ENCODE measurements at regions not wholly inside any gene's neighbourhood (a gene's known extent, or its start where the extent isn't known, plus 50 kb on each side); places are given as distances from the start of the nearest gene placed in this dataset.

- DNase-seq (ENCODE audit: low read depth, low spot score): no peak
Measured at GRCh38 chr6:91822581-91822980, 1235.7 kb upstream of the MAP3K7 start.

- DNase-seq (ENCODE audit: low read depth, low spot score): no peak
Measured at GRCh38 chr6:91816335-91816734, 1229.5 kb upstream of the MAP3K7 start.

GRCh38 chr6:91813641-91814040, 1226.8 kb upstream of the MAP3K7 start:
- DNase-seq (ENCODE audit: low read depth, low spot score): no peak

GRCh38 chr6:91812596-91813274, 1225.9 kb upstream of the MAP3K7 start:
- DNase-seq (ENCODE audit: low read depth, low spot score): no peak

- no peak for DNase-seq (ENCODE audit: low read depth, low spot score)
Measured at GRCh38 chr6:91804981-91805380, 1218.1 kb upstream of the MAP3K7 start.

- DNase-seq (ENCODE audit: low read depth, low spot score): no peak
Measured at GRCh38 chr6:91802431-91802830, 1215.6 kb upstream of the MAP3K7 start.

GRCh38 chr6:91796603-91797002, 1209.7 kb upstream of the MAP3K7 start:
- DNase-seq (ENCODE audit: low read depth, low spot score): no peak

GRCh38 chr6:91788501-91788900, 1201.6 kb upstream of the MAP3K7 start:
- DNase-seq (ENCODE audit: low read depth, low spot score): no peak

- DNase-seq (ENCODE audit: low read depth, low spot score): no peak
Measured at GRCh38 chr6:91786474-91787184, 1199.8 kb upstream of the MAP3K7 start.

GRCh38 chr6:91782802-91783201, 1195.9 kb upstream of the MAP3K7 start:
- DNase-seq (ENCODE audit: low read depth, low spot score): no peak

- DNase-seq (ENCODE audit: low read depth, low spot score): no peak
Measured at GRCh38 chr6:91781946-91782345, 1195.1 kb upstream of the MAP3K7 start.

- no peak for DNase-seq (ENCODE audit: low read depth, low spot score)
Measured at GRCh38 chr6:91780270-91780669, 1193.4 kb upstream of the MAP3K7 start.

- DNase-seq (ENCODE audit: low read depth, low spot score): no peak
Measured at GRCh38 chr6:91761621-91762020, 1174.7 kb upstream of the MAP3K7 start.

- no peak for DNase-seq (ENCODE audit: low read depth, low spot score)
Measured at GRCh38 chr6:91754691-91755090, 1167.8 kb upstream of the MAP3K7 start.

GRCh38 chr6:91751526-91751925, 1164.7 kb upstream of the MAP3K7 start:
- no peak for DNase-seq (ENCODE audit: low read depth, low spot score)

- DNase-seq (ENCODE audit: low read depth, low spot score): no peak
Measured at GRCh38 chr6:91744566-91744965, 1157.7 kb upstream of the MAP3K7 start.

- DNase-seq (ENCODE audit: low read depth, low spot score): no peak
Measured at GRCh38 chr6:91743756-91744155, 1156.9 kb upstream of the MAP3K7 start.

GRCh38 chr6:91731939-91732338, 1145.1 kb upstream of the MAP3K7 start:
- DNase-seq (ENCODE audit: low read depth, low spot score): no peak

GRCh38 chr6:91730710-91731109, 1143.8 kb upstream of the MAP3K7 start:
- DNase-seq (ENCODE audit: low read depth, low spot score): no peak

GRCh38 chr6:91720324-91720723, 1133.5 kb upstream of the MAP3K7 start:
- DNase-seq (ENCODE audit: low read depth, low spot score): no peak

GRCh38 chr6:91719414-91719813, 1132.5 kb upstream of the MAP3K7 start:
- no peak for DNase-seq (ENCODE audit: low read depth, low spot score)

GRCh38 chr6:91718198-91718597, 1131.3 kb upstream of the MAP3K7 start:
- no peak for DNase-seq (ENCODE audit: low read depth, low spot score)

- DNase-seq (ENCODE audit: low read depth, low spot score): no peak
Measured at GRCh38 chr6:91717094-91717493, 1130.2 kb upstream of the MAP3K7 start.
